22Rv1 (cell line): ENCODE measurements at regions not wholly inside any gene's neighbourhood (a gene's known extent, or its start where the extent isn't known, plus 50 kb on each side); places are given as distances from the start of the nearest gene placed in this dataset.

Experiments used
- H3K27ac ChIP-seq: fragments of 450-650 bp; 2 replicates; pipeline ENCODE4 v1.5.1; 2017
- CTCF ChIP-seq: fragments of 450-650 bp; IDR thresholded peaks from 2 replicates; pipeline ENCODE4 v1.5.1; 2017; ENCODE audit warnings: mild to moderate bottlenecking
- ZFX ChIP-seq: fragments of 450-650 bp; IDR thresholded peaks from 2 replicates; pipeline ENCODE4 v1.6.1; 2017; ENCODE audit warnings: antibody characterized with exemption, borderline replicate concordance

DNA sequence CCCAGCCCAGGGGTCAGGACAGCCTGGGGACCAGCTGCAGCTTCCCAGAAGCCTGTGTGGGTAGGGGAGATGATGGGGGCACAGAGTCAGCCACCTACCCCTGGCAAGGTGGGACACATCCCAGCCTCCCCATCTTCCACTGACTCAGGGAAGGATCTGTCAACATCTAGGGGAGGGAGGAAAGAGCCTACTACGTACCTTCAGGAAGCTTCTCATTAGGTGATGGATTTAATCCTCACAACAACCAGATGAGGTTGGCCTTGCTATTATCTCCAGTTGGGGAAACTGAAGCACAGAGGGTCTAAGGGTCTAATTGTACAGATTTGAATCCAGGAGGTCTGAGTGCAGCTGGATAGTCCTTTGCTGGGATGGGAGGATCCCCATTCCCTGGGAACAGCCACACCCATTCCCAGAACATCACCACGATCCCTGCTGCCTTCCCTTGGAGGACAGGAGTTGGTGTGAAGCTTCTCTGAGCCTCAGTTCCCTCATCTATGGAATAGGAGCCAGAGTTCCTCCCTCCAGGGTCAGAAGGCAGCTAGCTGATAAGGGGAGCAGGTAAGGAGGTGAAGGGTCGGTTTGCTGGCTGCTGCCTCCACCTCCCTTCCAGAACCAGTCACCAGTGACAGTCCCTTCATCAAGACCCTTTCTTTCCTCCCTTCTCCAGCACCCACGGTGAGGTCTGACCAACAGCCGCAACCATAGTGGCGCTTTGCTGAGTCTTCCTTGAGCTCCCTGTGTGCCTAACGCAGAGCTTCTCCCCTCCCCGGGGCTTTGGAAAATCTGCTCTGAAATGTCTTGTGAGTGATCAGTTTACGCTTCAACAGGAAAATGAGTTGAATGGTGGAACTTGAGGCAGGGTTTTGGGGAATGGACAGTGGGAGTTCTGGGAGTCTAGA lies 56.8 kb downstream of the CEBPB start:
- H3K27ac ChIP-seq, result no peak overlapping the region
- TF ChIP-seq CTCF (no peak), ZFX (no peak)

GRCh38 chr20:50248104-50248641 lies 57.5 kb downstream of the CEBPB start:
- TF ChIP-seq ZFX (no peak), CTCF (no peak)
- no peak overlapping the region for H3K27ac ChIP-seq

GRCh38 chr20:50249447-50250388 lies 59.1 kb downstream of the CEBPB start:
- TF ChIP-seq CTCF (no peak), ZFX (no peak)
- H3K27ac ChIP-seq, result no peak overlapping the region

- no peak overlapping the region for H3K27ac ChIP-seq
- TF ChIP-seq CTCF (no peak), ZFX (no peak)
These were observed 60.2 kb downstream of the CEBPB start for GRCh38 chr20:50250679-50251382.

GRCh38 chr20:50251383-50251748 lies 60.7 kb downstream of the CEBPB start:
- TF ChIP-seq CTCF (no peak), ZFX (no peak)
- no peak overlapping the region for H3K27ac ChIP-seq

DNA sequence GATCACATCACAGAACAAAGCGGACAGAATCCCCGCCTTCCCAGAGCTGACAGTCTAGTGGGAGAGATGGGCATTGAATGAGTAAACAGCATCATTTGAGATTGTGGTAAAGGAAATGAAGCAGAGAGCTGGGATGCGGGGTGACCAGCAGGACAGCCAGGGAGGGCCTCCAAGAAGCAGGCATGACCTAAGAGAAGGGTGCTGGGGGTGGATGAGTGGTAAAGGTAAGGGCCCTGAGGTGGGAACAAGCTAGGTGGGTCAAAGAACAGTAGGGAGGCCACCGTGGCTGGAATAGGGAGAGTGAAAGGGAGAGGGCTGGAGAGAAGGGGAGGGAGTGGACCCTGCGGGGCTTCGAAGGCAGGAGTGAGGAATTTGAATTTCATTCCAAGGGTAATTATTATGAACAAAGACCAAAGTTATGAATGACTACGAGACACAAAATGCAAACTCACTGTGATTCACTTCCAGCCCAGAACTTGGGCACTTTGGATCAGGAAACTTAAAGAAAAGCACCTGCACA lies 61.4 kb downstream of the CEBPB start:
- no peak overlapping the region for H3K27ac ChIP-seq
- TF ChIP-seq CTCF (no peak), ZFX (no peak)
